Activated B cell treated with CpG ODN at 0.5 μM for 24 hours (primary cell): ENCODE measurements at regions not wholly inside any gene's neighbourhood (a gene's known extent, or its start where the extent isn't known, plus 50 kb on each side); places are given as distances from the start of the nearest gene placed in this dataset.

Source experiments
- ATAC-seq: fragments of 200-7000 bp; cut with Tn5 transposase; one replicate; pipeline ENCODE4 v1.10.0; 2021; ENCODE audit warnings: low read depth, mild to moderate bottlenecking, moderate library complexity
- CTCF ChIA-PET: fragments of 350-600 bp; sonication (Branson Sonifier 250); formaldehyde crosslinking; loops from one replicate; lab custom pipeline; 2021; ENCODE audit warnings: antibody characterized with exemption; lab: Charles Lee
- POLR2A ChIA-PET: fragments of 350-600 bp; sonication (Branson Sonifier 250); formaldehyde crosslinking; loops from one replicate; lab custom pipeline; 2021; ENCODE audit warnings: antibody characterized with exemption; lab: Charles Lee
- DNase-seq: peaks from one replicate; pipeline ENCODE4 v3.0.0; 2022
- H3K27ac Mint-ChIP-seq: one replicate; pipeline ENCODE4 v1.8.0; 2020; ENCODE audit warnings: mixed read lengths
- H3K27me3 Mint-ChIP-seq: one replicate; pipeline ENCODE4 v1.8.0; 2021; ENCODE audit warnings: mixed read lengths
- H3K36me3 Mint-ChIP-seq: one replicate; pipeline ENCODE4 v1.8.0; 2021; ENCODE audit warnings: low read depth, mixed read lengths
- H3K4me1 Mint-ChIP-seq: one replicate; pipeline ENCODE4 v1.8.0; 2021; ENCODE audit warnings: mixed read lengths
- H3K4me3 Mint-ChIP-seq: one replicate; pipeline ENCODE4 v1.8.0; 2020; ENCODE audit warnings: mild to moderate bottlenecking, mixed read lengths
- H3K9me3 Mint-ChIP-seq: one replicate; pipeline ENCODE4 v1.8.0; 2020; ENCODE audit warnings: mixed read lengths
- CTCF ChIP-seq: fragments of 200-600 bp; IDR thresholded peaks from one replicate; pipeline ENCODE4 v1.8.0; 2022; ENCODE audit warnings: antibody characterized with exemption, mild to moderate bottlenecking
- intact Hi-C: fragments of 100-400 bp; cut with micrococcal nuclease; formaldehyde crosslinking; loops from one replicate; pipeline ENCODE4 v1.15.1; 2024

GRCh38 chr22:49108636-49109315 is 718.9 kb downstream of the BRD1 start:
- Mint-ChIP-seq H3K9me3 (no peaks in the 10 kb centered on the region), H3K4me3 (no peak overlapping the region), H3K36me3 (no peaks in the 10 kb centered on the region), H3K27me3 (peaks cover 2% of the 10 kb centered on the region), H3K27ac (no peak overlapping the region), H3K4me1 (no peaks in the 10 kb centered on the region)
- CTCF ChIA-PET: no interaction called here
- POLR2A ChIA-PET: no interaction called here
- no peak for TF ChIP-seq CTCF
- ATAC-seq (no peak), DNase-seq (no peak)
- intact Hi-C loops: no loop called here

GRCh38 chr22:49107961-49108530 is 719.6 kb downstream of the BRD1 start:
- DNase-seq: no peak
- no peaks in the 10 kb centered on the region for H3K9me3 Mint-ChIP-seq
- H3K4me1 Mint-ChIP-seq: no peaks in the 10 kb centered on the region
- H3K4me3 Mint-ChIP-seq: no peak overlapping the region
- ATAC-seq: no peak
- TF ChIP-seq CTCF: no peak
- H3K27ac Mint-ChIP-seq: no peak overlapping the region
- POLR2A ChIA-PET: no interaction called here
- intact Hi-C loops: no loop called here
- CTCF ChIA-PET: no interaction called here
- H3K27me3 Mint-ChIP-seq: peaks cover 2% of the 10 kb centered on the region
- no peaks in the 10 kb centered on the region for H3K36me3 Mint-ChIP-seq

- H3K36me3 Mint-ChIP-seq: no peaks in the 10 kb centered on the region
- ATAC-seq (no peak), DNase-seq (no peak)
- H3K9me3 Mint-ChIP-seq: no peaks in the 10 kb centered on the region
- peaks cover 2% of the 10 kb centered on the region for H3K27me3 Mint-ChIP-seq
- no peak overlapping the region for H3K27ac Mint-ChIP-seq
- ChIA-PET POLR2A (no interaction called here), CTCF (no interaction called here)
- no peaks in the 10 kb centered on the region for H3K4me1 Mint-ChIP-seq
- H3K4me3 Mint-ChIP-seq: no peak overlapping the region
- intact Hi-C loops: no loop called here
- TF ChIP-seq CTCF: no peak
These were observed 720.1 kb downstream of the BRD1 start for GRCh38 chr22:49107561-49107960.

GRCh38 chr22:49106842-49107152 is 720.9 kb downstream of the BRD1 start:
- intact Hi-C loops: no loop called here
- Mint-ChIP-seq H3K4me1 (no peaks in the 10 kb centered on the region), H3K27ac (no peak overlapping the region), H3K36me3 (no peaks in the 10 kb centered on the region), H3K9me3 (no peaks in the 10 kb centered on the region), H3K27me3 (peaks cover 2% of the 10 kb centered on the region), H3K4me3 (no peak overlapping the region)
- no peak for TF ChIP-seq CTCF
- DNase-seq (no peak), ATAC-seq (no peak)
- ChIA-PET POLR2A (no interaction called here), CTCF (no interaction called here)

DNA sequence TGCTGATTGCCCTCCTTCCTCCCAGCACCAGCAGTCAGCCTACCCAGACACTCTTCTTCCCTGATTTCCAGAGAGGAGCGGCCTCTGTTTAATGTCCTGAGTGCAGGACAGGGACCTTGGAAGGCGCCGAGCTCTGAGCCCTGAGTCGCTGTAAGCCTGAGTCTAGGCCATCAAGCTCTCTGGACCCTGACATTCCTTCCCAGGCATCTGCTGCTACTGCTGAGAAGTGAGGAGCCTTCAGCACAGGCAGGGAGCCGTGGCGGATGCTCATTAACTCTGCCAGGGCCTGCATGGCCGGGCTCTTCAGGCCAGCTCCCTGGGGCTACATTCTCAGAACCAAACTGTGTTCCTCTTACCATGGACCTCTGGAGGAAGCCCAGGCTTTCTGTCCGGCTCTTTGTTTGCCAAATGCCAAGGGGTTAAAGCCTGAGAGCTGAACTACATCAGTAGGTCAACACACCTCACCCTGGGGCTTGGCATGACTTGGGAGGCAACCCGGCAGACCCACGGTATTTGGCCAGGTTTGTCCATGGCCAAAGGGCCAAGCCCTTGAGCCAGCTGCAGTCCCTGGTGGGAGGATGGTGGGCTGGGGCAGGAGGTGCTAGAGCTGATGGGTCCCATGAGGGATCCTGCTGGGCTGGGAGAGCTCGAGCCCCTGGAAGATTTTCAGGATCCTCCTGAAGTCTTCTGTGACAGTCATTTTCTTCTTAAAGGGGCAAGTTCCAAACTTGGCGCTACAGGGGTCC is 721.4 kb downstream of the BRD1 start:
- intact Hi-C loops: no loop called here
- POLR2A ChIA-PET: no interaction called here
- Mint-ChIP-seq H3K4me3 (no peak overlapping the region), H3K27ac (no peak overlapping the region), H3K27me3 (peaks cover 2% of the 10 kb centered on the region), H3K9me3 (no peaks in the 10 kb centered on the region), H3K4me1 (no peaks in the 10 kb centered on the region), H3K36me3 (no peaks in the 10 kb centered on the region)
- TF ChIP-seq CTCF: no peak
- DNase-seq (no peak), ATAC-seq (no peak)
- CTCF ChIA-PET: no interaction called here
